OCI-M1 (cell line): ENCODE measurements at regions not wholly inside any gene's neighbourhood (a gene's known extent, or its start where the extent isn't known, plus 50 kb on each side); places are given as distances from the start of the nearest gene placed in this dataset.
A peak's percentile ranks its signal among the peaks of the same experiment; 100 is the strongest.

Source experiments
- DNase-seq: peaks from one replicate; lab custom pipeline; 2025; lab: John Stamatoyannopoulos, UW

GRCh38 chr1:243944429-243945160, 94.6 kb upstream of the AKT3 start:
- DNase-seq, result no peak

- no peak for DNase-seq
These were observed 93.8 kb upstream of the AKT3 start for GRCh38 chr1:243943671-243944428.

- no peak for DNase-seq
These were observed 92.4 kb upstream of the AKT3 start for GRCh38 chr1:243942196-243943150.

- no peak for DNase-seq
These were observed 90.4 kb upstream of the AKT3 start for GRCh38 chr1:243940451-243940850.

- peak; percentile 59 for DNase-seq
These were observed 89.3 kb upstream of the AKT3 start for GRCh38 chr1:243939167-243939848.

- DNase-seq, result no peak
These were observed 88.2 kb upstream of the AKT3 start for GRCh38 chr1:243938208-243938607.

- DNase-seq, result no peak
These were observed 83.5 kb upstream of the AKT3 start for GRCh38 chr1:243933495-243933894.

- DNase-seq, result no peak
These were observed 81.9 kb upstream of the AKT3 start for GRCh38 chr1:243931957-243932356.

- DNase-seq, result no peak
These were observed 81.0 kb upstream of the AKT3 start for GRCh38 chr1:243930822-243931671.

- no peak for DNase-seq
These were observed 77.3 kb upstream of the AKT3 start for GRCh38 chr1:243927381-243927780.

GRCh38 chr1:243926803-243927245, 76.8 kb upstream of the AKT3 start:
- DNase-seq, result no peak

GRCh38 chr1:243926299-243926698, 76.3 kb upstream of the AKT3 start:
- DNase-seq, result no peak

- DNase-seq, result no peak
These were observed 74.7 kb upstream of the AKT3 start for GRCh38 chr1:243924588-243925349.

GRCh38 chr1:243924188-243924587, 74.1 kb upstream of the AKT3 start:
- no peak for DNase-seq

GRCh38 chr1:243923292-243924171, 73.5 kb upstream of the AKT3 start:
- DNase-seq, result no peak

GRCh38 chr1:243921111-243921510, 71.1 kb upstream of the AKT3 start:
- DNase-seq, result no peak

- no peak for DNase-seq
These were observed 68.0 kb upstream of the AKT3 start for GRCh38 chr1:243917863-243918565.

GRCh38 chr1:243917177-243917862, 67.3 kb upstream of the AKT3 start:
- no peak for DNase-seq
